OCI-LY3 (cell line): ENCODE measurements at regions not wholly inside any gene's neighbourhood (a gene's known extent, or its start where the extent isn't known, plus 50 kb on each side); places are given as distances from the start of the nearest gene placed in this dataset.

ENCODE experiments used
- EZH2phosphoT487 ChIP-seq: fragments of 200-600 bp; shearing (Covaris generic); IDR thresholded peaks from 2 replicates; pipeline ENCODE4 v1.6.1; 2018; ENCODE audit warnings: antibody characterized with exemption, mixed run types, low read depth
- TF ChIP-seq, protein P1 (sequence below): fragments of 200-600, 300-600 bp; sonication (generic); IDR thresholded peaks from 2 replicates; pipeline ENCODE4 v1.5.1; 2014; ENCODE audit warnings: antibody characterized with exemption, low read length, low read depth

DNA sequence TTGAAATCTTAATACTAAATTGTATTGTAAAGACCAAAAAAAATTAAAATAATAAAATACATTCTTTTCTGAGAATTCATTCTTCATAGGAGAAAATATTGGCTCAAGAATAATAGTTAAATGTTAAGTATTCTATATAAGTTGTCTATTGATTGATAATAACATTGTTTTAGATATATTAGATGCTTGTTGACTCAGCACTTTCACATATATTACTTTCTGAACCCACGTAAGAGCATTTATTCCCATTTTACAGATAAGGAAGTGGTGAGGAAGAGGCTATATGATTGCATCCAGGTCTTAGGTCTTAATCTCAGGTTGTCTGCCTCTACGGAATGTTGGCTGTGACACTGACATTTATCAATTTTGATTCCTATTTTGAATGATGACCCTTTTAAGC is 898.8 kb downstream of the TTLL7 start:
- TF ChIP-seq, protein P1, sequence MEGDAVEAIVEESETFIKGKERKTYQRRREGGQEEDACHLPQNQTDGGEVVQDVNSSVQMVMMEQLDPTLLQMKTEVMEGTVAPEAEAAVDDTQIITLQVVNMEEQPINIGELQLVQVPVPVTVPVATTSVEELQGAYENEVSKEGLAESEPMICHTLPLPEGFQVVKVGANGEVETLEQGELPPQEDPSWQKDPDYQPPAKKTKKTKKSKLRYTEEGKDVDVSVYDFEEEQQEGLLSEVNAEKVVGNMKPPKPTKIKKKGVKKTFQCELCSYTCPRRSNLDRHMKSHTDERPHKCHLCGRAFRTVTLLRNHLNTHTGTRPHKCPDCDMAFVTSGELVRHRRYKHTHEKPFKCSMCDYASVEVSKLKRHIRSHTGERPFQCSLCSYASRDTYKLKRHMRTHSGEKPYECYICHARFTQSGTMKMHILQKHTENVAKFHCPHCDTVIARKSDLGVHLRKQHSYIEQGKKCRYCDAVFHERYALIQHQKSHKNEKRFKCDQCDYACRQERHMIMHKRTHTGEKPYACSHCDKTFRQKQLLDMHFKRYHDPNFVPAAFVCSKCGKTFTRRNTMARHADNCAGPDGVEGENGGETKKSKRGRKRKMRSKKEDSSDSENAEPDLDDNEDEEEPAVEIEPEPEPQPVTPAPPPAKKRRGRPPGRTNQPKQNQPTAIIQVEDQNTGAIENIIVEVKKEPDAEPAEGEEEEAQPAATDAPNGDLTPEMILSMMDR: no peak
- TF ChIP-seq EZH2phosphoT487: no peak
